ENCODE measurements at regions not wholly inside any gene's neighbourhood (a gene's known extent, or its start where the extent isn't known, plus 50 kb on each side); places are given as distances from the start of the nearest gene placed in this dataset.

DNA sequence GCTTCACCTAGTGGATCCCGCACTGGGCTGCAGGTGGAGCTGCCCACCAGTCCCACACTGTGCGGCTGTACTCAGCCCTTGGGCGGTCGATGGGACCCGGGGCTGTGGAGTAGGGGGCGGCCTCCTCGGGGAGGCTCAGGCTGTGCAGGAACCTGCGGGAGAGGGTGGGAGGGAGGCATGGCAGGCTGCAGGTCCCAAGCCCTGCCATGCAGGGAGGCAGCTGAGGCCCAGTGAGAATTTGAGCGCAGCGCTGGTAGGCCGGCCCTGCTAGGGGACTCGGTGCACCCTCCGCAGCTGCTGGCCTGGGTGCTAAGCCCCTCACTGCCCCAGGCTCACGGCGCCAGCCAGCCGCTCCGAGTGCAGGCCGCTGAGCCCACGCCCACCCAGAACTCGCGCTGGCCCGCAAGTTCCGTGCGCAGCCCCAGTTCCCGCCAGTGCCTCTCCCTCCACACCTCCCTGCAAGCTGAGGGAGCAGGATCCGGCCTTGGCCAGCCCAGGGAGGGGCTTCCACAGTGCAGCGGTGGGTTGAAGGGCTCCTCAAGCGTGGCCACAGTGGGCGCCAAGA, 1407.6 kb downstream of the EPHA7 start:
- ATAC-seq: peak in 1 of 2 donors; percentile 58
- Histone ChIP-seq H3K36me3 (no peaks in the 10 kb centered on the region), H3K4me1 (no peaks in the 10 kb centered on the region), H3K9me3 (no peaks in the 10 kb centered on the region), H3K4me3 (no peak overlapping the region), H3K27me3 (ENCODE audit: low read depth) (no peaks in the 10 kb centered on the region), H3K27ac (no peak overlapping the region)
- no peak for DNase-seq
- TF ChIP-seq, protein P1, sequence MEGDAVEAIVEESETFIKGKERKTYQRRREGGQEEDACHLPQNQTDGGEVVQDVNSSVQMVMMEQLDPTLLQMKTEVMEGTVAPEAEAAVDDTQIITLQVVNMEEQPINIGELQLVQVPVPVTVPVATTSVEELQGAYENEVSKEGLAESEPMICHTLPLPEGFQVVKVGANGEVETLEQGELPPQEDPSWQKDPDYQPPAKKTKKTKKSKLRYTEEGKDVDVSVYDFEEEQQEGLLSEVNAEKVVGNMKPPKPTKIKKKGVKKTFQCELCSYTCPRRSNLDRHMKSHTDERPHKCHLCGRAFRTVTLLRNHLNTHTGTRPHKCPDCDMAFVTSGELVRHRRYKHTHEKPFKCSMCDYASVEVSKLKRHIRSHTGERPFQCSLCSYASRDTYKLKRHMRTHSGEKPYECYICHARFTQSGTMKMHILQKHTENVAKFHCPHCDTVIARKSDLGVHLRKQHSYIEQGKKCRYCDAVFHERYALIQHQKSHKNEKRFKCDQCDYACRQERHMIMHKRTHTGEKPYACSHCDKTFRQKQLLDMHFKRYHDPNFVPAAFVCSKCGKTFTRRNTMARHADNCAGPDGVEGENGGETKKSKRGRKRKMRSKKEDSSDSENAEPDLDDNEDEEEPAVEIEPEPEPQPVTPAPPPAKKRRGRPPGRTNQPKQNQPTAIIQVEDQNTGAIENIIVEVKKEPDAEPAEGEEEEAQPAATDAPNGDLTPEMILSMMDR (IDR thresholded peaks at IDR 0.05): no peak
- intact Hi-C loops (cut with DNase I): no loop called here

DNA sequence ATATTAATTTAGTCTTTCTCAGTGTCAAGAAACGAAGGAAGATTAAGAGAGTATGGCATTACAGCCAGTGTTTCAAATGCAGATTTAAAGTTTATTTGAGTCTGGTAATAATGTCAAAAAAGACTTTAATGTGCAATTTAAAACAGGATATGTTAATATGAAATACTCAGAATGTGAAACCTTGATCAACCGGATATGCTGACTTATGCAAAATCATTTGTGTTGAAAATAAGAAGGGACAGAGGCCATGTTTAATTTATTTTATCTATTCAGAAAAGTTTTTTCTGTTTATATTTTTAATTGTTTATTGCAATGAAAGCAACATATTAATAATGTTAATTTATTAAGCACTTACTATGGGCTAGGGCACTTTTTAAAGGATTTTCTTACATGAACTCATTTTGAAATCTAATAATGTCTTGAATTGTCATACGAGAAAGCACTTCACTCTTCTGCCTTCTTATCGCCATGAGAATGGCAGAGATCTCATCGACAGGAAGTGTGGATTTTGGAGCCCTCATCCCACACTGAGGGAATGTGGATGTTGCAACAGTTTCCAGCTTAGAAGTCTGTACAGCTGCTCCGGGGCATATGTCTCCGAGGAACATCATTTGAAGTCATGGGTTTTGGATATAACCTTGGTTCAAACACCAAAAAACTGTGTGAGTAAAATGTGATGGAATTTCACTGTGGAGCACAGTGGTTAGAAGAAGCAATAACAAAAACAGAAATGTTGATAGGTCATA, 1410.4 kb downstream of the EPHA7 start:
- TF ChIP-seq, protein P1 (IDR thresholded peaks at IDR 0.05): no peak
- DNase-seq: no peak
- Histone ChIP-seq H3K4me3 (no peak overlapping the region), H3K27ac (no peak overlapping the region), H3K36me3 (no peaks in the 10 kb centered on the region), H3K9me3 (no peaks in the 10 kb centered on the region), H3K4me1 (no peaks in the 10 kb centered on the region), H3K27me3 (ENCODE audit: low read depth) (no peaks in the 10 kb centered on the region)
- intact Hi-C loops (cut with DNase I): no loop called here
- ATAC-seq: no peak

DNA sequence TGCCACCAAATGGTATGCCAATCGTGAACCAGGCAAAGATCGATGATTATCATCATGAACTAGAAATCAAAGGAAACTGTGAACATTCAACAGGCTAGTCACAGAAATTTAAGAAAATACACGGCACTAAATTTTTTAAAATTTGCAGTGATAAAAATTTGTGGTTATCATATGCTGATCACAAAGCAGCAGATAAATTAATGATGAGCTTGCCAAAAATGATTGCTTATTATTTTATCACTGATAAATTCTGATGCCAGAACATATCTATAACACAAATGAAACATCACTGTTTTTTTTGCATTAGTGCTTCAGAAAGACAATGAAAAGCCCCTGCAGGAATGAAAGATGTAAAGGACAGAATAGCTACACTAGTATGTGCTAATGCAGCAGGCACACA, 1413.2 kb upstream of the MAP3K7 start:
- Histone ChIP-seq H3K36me3 (no peaks in the 10 kb centered on the region), H3K4me1 (no peaks in the 10 kb centered on the region), H3K4me3 (no peak overlapping the region), H3K9me3 (no peaks in the 10 kb centered on the region), H3K27me3 (ENCODE audit: low read depth) (no peaks in the 10 kb centered on the region), H3K27ac (no peak overlapping the region)
- no peak for ATAC-seq
- intact Hi-C loops (cut with DNase I): no loop called here
- TF ChIP-seq, protein P1 (IDR thresholded peaks at IDR 0.05): no peak
- no peak for DNase-seq

DNA sequence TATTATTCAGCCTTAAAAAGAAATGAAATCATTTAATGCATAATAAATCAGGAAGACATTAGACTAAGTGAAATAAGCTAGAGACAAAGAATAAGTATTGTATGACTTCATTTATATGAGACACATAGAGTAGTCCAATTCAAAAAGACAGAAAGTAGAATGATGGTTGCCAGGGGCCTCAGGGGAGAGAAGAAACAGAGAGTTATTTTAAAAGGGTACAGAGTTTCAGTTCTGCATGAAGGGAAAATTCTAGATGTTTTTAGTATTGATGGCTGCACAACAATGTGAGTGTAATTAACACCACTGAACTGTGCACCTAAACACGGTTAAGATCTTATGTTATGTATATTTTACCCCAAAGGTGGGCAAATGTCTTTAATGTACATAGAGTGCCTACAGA, 1407.9 kb upstream of the MAP3K7 start:
- TF ChIP-seq, protein P1 (IDR thresholded peaks at IDR 0.05): no peak
- Histone ChIP-seq H3K4me3 (no peak overlapping the region), H3K27me3 (ENCODE audit: low read depth) (no peaks in the 10 kb centered on the region), H3K27ac (no peak overlapping the region), H3K4me1 (no peaks in the 10 kb centered on the region), H3K36me3 (no peaks in the 10 kb centered on the region), H3K9me3 (no peaks in the 10 kb centered on the region)
- intact Hi-C loops (cut with DNase I): no loop called here
- no peak for DNase-seq
- ATAC-seq: no peak

DNA sequence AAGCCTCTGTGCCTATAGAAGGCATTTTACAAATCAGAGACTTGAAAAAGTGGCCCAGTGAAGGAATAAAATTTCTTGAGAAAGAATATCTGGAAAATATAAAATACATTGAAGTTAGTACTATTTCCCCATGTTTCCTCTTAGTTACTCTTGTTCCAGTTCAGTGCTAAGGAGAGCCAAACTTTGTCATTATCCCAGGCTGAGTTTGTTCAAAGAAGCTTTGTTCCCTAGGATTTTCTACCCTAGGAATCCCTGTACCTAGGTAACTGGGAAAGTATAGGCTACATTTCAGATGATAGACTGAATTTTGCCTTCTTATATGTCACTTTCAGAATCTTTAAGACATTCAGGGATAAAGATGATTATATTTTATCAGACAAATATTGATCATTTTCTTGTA, 1395.7 kb upstream of the MAP3K7 start:
- Histone ChIP-seq H3K27ac (no peak overlapping the region), H3K27me3 (ENCODE audit: low read depth) (no peaks in the 10 kb centered on the region), H3K4me1 (no peaks in the 10 kb centered on the region), H3K9me3 (no peaks in the 10 kb centered on the region), H3K4me3 (no peak overlapping the region), H3K36me3 (no peaks in the 10 kb centered on the region)
- intact Hi-C loops (cut with DNase I): no loop called here
- DNase-seq (no peak), ATAC-seq (no peak)
- TF ChIP-seq, protein P1 (IDR thresholded peaks at IDR 0.05): no peak

All from lower lobe of right lung (tissue), 2 donors.